GM19240 (cell line): ENCODE measurements at regions not wholly inside any gene's neighbourhood (a gene's known extent, or its start where the extent isn't known, plus 50 kb on each side); places are given as distances from the start of the nearest gene placed in this dataset.
"Not testable (repeated sequence)": the region's sequence is repeated elsewhere in the genome, so short reads cannot be mapped to it uniquely, and the experiment has no call there.

ENCODE experiments used
- DNase-seq: peaks from one replicate; pipeline ENCODE4 v3.0.0; 2011; ENCODE audit warnings: low spot score; ENCODE audit not compliant: insufficient read length

DNA sequence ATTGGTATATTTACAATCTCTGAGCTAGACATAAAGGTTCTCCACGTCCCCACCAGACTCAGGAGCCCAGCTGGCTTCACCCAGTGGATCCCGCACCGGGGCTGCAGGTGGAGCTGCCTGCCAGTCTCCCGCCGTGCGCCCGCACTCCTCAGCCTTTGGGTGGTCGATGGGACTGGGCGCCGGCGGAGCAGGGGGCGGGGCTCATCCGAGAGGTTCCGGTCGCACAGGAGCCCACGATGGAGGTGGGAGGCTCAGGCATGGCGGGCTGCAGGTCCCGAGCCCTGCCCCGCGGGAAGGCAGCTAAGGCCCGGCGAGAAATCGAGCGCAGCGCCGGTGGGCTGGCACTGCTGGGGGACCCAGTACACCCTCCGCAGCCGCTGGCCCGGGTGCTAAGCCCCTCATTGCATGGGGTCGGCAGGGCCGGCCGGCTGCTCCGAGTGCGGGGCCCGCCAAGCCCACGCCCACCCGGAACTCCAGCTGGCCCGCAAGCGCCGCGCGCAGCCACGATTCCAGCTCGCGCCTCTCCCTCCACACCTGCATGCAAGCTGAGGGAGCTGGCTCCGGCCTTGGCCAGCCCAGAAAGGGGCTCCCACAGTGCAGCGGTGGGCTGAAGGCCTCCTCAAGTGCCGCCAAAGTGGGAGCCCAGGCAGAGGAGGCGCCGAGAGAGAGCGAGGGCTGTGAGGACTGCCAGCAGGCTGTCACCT lies 396.8 kb upstream of the LCORL start:
- DNase-seq, result not testable (repeated sequence)

DNA sequence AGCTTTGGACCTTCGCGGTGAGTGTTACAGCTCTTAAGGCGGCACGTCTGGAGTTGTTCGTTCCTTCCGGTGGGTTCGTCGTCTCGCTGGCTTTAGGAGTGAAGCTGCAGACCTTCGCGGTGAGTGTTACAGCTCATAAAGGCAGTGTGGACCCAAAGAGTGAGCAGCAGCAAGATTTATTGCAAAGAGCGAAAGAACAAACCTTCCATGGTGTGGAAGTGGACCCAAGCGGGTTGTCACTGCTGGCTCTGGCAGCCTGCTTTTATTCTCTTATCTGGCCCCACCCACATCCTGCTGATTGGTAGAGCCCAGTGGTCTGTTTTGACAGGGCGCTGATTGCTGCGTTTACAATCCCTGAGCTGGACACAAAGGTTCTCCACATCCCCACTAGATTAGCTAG lies 396.1 kb upstream of the LCORL start:
- DNase-seq, result not testable (repeated sequence)

DNA sequence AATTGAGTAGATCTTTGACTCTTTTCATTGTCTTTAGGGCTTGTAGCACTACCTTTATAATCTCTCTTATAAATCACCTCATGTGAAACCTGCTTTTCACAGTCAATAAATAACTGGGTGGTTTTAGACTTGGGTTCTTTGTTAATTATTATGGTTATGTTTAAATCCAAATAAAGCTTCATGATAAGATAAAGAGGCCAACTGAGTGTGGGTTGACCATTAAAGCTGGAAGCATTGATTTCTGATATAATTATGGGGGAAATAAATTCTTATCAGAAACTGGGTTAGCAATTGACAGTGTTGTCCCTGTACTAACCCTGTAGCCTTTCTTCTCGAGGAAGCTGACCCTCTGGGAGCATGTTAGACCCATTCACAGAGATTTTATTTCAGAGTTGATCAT lies 384.7 kb upstream of the LCORL start:
- no peak for DNase-seq

DNA sequence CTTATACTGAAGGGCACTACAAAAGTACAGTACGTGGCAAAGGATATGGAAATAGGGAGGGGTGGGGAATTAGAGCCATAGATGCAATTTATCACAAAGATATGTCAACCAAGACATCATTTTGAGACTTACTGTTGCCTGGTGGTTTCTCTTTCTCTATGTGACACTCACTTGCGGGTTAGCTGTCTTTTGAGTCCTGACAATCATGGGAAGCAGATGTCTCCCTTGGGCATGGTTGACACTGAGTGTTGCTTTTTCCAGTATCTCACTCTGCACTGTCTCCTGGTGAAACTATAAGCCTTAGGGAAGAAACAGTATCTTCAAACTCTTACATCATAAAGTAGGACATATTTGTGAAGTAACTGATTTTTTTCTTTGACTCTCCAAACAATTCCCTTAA lies 383.5 kb upstream of the LCORL start:
- no peak for DNase-seq

DNA sequence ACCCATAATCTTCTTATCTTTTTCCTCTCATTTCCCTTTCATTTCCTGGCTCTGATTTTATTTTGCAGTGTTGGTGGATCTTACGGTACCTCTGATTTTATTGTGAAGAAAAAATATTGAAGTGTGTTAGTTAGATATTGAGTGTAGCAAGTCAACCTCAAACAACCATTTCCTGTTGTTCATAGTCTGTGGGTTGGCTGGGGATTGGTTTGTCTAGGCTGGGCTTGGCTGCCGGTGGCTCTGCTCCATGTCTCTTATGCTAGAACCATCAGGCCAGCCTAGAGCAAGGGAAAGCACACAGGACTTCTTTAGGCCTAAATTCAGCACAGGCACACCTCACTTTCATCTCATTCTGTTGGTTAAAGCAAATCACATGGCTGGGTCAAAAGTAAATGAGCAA lies 383.1 kb upstream of the LCORL start:
- DNase-seq, result no peak

DNA sequence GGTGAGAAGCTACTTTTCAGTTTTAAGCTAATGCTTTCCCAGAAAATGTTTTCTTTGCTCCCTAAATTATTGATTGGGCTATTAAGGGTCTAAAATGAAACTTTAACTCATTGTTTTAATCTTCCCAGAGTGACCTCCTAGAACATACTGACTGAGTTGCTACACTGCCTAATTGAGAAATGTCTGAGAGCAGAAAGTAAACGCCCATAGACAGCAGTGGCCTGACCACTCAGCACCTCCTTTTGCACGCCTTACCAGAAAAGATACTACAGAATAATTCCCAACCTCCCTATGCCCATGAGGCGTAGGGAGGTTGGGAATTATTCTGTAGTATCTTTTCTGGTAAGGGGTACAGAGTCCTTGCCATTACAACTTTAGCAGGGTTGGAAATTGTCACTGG lies 381.8 kb upstream of the LCORL start:
- no peak for DNase-seq

DNA sequence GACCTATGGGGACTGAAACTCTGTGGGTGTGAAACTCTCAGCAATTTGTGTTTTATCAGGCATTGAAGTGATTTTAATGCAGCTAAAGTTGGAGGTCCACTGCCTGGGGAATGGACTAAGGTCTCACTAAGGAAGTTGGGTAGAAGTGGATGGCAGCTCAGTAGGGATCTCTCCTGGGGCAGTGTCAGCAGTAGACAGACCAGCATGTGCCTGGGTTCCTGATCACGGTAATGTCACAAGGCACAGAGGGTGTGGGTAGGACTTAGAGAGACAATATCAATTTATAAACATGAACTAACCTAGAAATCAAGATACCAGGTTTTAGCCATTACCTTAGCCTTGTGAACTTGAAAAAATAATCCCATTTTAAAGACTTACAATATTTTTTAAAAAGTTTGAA lies 380.3 kb upstream of the LCORL start:
- no peak for DNase-seq

DNA sequence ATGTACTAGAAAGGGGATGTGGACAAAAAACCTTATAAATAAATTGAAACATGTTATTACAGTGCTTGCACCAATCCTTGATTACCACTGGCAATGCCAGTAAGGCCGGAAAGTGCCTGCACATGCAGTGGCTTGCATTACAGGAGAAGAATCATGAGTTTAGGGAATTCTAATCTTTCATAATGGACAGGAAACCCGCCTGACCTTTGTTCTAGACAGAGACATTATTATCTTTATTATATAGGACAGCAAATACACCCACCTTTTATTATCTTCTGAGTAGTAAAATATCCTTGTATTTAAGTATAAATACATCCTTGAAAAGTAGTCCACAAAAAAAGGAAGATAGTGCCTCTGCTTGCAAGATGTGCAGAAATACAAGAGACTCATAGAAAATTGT lies 379.9 kb upstream of the LCORL start:
- no peak for DNase-seq

DNA sequence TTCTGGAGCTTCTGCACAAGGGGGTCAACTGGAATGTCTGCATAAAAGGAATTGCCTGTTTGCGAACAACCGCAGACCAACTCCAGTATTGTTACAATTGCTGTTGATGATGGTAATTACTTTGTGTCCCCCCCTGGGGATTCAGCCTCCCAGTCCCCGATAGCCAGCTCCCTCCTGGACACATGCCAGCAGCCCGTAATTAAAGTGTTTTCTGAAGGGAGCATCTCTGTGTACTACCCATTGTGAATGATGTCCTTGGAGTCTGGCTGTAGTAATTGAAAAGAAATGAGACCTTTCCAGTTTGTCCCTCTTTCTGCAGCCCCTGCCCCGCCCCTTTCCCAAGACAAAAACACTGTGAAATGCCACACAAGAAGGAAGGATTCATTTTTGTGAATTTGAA lies 377.1 kb upstream of the LCORL start:
- no peak for DNase-seq

DNA sequence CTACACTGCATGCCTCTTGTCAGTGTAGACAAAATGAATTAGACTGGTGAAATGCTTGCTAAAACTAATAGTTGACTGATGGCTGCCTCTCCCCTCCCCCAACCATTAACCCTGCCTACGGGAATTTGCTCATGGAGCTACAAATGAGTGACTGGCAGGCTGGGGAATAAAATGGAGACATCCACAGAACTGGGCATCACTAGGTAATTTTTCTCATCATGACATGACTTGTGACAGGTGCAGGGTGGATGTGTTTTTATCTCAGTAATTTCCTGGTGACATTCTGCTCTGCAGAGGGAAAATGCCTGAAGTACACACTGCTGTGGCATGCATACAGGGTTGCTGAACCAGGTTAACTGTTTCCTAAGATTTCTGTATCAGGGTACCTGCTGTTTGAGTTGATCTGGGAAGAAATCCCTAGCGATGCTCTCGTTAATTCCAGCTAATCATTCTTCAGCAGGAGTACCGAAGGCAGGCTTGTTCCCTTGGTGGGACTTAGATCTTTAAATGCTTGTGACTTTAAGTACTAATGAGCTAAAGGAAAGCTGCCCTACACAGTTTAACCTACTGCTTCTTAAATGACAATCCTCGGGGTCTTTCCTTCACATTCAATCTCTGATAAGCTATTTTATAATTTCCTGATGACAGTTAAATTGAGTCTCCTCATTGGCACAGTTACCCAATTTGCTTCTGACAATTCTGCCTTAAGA lies 376.3 kb upstream of the LCORL start:
- DNase-seq, result no peak

DNA sequence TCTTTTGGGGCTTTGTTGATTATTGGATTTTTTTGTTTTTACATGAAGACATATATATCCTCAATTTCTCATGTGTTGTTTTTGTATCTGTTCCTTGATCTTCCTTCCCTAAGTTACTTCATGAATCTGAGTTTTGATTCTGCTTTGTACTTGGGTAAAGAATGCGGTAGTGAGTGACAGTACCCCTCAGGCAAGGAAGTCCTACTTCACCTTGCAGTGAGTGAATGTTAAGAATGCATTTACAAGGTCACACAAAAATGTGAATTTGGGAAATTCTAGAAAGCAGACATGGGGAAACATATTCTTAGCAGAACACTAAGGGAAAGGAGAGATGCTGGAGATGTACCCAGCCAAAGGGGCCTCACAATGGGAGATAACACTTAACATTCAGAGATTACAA lies 373.1 kb upstream of the LCORL start:
- no peak for DNase-seq

DNA sequence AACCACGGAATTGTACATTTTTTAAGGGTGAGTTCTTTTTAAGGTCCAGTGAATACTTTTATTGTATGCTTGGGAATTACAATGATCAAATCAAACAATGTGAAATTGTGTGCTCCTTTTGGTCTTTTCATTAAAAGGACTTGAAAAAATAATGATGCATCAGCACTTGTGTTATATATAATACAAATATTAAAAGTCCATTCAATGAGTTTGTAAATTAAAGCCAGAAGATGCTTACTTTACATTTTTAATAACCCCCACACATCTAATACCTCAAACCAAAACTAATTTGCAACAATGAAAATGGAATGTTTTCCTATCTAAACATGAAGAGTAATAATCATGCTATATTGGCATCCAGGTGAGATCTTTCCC lies 369.8 kb upstream of the LCORL start:
- no peak for DNase-seq

DNA sequence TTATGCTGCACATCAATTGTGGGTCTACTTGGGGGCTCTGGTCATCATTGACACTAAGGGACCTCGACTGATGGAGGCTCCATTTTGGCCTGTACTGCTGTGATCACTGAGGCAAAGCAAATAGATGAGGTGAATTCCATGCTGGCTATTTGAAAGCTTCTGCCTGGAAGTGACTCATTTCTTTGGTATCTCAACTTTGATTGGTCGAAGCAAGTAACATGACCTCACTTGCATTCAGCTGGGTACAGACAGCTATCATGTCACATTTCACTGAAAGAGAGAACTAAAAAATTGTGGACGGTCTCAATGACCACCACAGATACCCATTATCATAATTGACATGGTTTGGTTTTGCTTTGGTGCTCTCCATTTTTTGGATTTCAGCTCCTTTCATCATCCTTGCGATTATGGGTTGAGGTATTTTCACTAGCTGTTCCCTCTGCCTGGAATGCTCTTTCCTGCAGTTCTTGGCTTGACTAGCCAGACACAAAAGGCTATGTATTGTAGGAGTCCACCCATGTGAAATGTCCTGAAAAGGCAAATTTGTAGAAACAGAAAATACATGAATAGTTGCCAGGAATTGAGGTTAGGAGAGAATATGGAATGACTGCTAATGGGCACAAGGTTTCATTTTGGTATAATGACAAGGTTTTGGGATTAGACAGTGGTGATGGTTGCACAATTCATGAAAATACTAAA lies 369.2 kb upstream of the LCORL start:
- no peak for DNase-seq

DNA sequence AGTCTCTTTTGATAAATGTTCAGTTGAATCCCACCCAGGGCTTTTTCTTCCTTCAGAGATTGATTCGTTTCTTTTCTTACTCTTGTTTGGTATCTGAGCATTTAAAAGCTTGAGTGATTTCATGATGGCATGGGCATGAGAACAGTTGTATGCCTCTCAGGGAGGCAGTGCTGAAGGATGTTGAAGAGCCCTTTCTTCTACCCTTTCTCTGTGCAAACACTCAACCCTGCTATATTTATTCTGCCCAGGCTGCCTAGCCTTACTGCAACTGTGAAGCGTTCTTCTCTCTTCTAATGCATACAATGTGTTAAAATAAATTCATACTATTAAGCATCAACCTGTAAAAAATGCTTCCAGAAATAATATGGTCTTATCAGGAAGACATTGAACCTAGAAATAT lies 367.6 kb upstream of the LCORL start:
- DNase-seq, result no peak

DNA sequence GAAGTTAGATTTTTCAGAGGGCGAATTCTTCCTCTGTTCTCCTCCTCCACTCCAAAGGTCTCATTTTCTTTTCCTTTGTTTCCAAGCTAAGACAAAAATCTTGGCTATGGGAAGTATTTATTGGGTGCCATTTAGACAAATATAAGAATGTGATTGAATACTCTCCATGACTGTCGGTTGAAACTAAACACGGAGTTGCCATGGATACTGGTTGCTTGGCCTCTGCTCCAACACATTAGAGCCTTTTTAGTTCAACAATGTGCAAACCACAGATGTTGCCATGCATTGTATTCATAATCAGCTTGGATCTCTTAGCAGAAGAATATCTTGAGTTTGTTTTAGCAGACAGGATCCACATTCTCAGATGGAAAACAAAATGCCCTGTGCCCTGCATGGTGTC lies 366.5 kb upstream of the LCORL start:
- DNase-seq, result no peak

DNA sequence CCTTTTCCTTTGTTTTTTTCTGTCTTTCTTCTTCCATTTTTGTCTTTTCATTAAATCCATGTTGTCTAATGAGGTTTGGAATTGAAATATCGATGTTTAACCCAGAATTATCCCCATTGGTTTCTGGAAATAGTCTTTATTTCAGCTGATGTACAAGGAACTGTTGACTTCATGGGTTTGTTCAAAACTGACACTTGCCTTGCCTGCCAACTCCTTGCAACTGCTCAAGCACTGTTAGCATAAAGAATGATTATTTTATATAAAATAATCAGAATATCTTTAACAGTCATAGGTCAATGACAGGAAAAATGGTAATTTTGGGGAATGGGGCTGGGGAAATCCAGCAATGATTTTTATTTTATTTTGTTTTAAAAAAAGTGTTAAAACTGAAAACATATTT lies 359.6 kb upstream of the LCORL start:
- DNase-seq, result no peak

DNA sequence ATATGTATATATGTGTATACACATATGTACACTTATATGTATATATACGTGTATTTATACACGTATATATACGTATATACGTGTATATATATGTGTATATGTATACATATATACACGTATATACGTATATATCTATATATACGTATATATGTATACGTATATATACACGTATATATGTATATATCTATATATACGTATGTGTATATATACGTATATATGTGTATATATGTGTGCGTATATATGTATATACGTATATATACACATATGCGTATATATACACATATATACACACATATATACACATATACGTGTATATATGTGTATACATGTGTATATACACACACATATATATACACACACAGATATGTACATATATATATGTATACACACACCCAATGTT lies 348.0 kb upstream of the LCORL start:
- DNase-seq, result no peak

DNA sequence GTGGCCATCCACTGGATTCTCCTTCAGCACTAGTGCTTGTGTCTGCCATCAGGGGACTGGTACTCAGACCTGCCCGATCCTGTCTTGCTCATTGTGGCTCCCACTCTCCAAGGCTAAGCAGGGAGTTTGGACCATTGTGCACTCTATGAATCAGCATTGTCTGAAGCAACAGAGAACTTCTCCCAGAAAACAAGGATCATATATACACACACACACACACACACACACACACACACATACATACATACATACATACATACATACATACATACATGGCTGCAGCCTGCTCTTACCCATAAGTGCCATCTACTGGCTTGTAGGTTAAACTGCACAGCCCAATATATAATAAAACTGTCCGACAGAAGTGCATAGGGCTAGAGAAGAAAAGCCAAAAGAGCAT lies 345.3 kb upstream of the LCORL start:
- DNase-seq, result no peak

DNA sequence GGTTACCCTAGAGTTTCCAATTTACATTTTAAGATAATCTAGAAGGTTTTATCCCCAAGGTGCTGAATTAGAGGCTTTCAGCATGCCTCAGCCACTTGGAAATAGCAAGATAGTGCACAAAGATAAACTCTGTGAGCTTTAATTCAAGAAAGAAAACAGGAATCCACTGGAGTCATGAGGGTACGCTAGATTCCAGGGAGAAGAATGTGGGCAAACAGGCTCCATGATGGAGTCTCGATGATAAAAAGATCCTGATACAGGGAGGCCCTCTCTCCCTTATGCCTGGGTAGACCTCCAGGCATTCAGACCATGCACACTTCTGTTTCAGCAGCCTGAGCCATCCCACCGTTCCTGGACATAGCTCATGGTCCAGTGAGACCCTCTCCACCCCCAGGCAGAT lies 344.6 kb upstream of the LCORL start:
- DNase-seq, result no peak

DNA sequence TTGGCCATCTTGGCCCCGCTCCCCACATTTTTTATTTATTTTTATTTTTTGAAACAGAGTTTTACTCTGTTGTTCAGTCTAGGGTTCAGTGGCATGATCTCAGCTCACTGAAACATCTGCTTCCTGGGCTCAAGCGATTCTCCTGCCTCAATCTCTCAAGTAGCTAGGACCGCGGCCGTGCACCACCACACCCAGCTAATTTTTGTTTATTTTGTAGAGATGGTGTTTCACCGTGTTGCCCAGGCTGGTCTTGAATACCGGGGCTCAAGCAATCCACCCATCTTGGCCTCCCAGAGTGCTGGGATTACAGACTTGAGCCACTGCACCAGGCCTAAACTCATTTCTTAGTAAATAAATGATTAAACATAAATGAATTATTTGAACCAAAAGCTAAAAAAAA lies 322.0 kb upstream of the LCORL start:
- DNase-seq, result no peak

DNA sequence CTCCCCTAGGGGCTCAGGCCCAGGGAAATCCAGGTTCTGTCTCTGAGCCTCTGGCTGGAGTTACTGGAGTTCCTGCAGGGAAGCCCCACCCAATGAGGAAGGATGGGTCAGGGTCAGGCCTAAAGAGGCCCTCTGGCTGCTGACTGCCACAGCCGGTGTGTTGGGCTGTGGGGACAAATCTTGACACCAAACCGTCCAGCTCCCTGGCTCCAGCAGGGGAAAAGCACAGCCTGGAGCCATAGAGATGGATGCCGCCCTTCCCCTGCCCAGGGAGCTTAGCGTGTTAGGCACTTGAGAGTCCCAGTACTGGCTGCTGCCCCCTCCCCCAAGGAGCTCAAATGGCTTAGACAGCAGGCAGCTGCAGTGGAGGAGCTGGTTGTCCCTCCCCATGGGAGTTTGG lies 321.3 kb upstream of the LCORL start:
- no peak for DNase-seq

DNA sequence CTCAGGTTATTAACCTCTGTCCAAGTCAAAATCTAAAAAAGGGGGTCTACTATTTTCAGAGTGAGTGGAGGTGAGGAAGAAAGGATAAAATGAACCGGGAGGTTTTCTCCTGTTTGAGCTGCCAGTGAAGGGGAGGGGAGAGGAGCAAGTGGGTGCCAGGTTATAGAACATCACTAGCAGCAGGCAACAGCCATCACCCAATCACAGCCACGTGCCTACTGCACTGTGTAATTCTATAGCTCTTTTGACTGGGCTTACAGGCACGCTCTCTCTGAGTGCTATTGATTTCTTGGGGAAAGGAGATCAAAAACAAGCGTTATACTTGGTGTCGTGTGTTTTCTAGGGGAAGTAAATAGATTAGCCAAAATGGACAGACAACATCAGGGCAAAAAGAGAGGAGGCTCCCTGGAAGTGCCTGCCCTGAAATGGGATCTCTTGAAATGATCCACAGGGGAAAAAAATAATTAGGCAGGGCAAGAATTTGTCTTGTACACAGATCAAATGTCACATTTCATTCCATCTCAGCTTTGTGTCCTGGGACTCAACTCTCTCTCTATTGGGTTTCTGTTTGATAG lies 300.5 kb upstream of the LCORL start:
- no peak for DNase-seq

DNA sequence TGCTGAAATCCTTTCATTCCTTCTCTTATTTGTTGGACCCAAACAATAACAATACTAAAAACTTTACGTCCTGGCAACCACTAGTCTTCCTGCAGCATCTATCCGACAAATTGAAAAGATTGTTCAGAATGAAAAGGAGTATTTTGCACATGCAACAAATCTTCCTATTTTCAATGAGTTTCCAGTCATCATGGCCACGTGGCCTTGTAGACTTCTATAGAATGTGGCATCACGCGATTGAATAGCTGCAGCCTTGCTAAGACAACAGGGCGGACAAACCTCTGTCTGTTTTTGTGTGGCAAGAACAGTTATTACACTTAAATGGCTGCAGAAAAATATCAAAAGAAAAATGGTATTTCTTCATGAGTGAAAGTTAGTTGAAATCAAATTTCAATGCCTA lies 297.9 kb upstream of the LCORL start:
- DNase-seq, result no peak
